HepG2 (cell line): ENCODE measurements at regions not wholly inside any gene's neighbourhood (a gene's known extent, or its start where the extent isn't known, plus 50 kb on each side); places are given as distances from the start of the nearest gene placed in this dataset.

ENCODE experiments used
- ATAC-seq: fragments of 200-7000 bp; cut with Tn5 transposase; 3 replicates; pipeline ENCODE4 v1.9.1; 2020; ENCODE audit warnings: mild to moderate bottlenecking, moderate library complexity
- BruUV-seq: library from RNA; stranded (reverse); fragments of 400-500 nt; replicated peaks from 2 replicates; lab custom pipeline; 2021; lab: Mats Ljungman, UMichigan
- CTCF ChIA-PET: fragments of 300-600 bp; formaldehyde crosslinking; extraction: SDS; loops from one replicate; lab custom pipeline; 2021; ENCODE audit warnings: low total read pairs, inconsistent platforms, low intra/inter-chr PET ratio; lab: Yijun Ruan, JAX
- POLR2A ChIA-PET: fragments of 350-600 bp; sonication (Branson Sonifier 250); formaldehyde crosslinking; loops from one replicate; lab custom pipeline; 2020; ENCODE audit warnings: antibody characterized with exemption, inconsistent platforms; lab: Yijun Ruan, JAX
- DNase-seq: peaks from one replicate; pipeline ENCODE4 v3.0.0-alpha.2; 2015; ENCODE audit warnings: low spot score
- FAIRE-seq: peaks from 3 replicates; lab custom pipeline; 2011; peaks lifted over from hg19 to GRCh38; lab: Jason Lieb, UNC
- H2AFZ ChIP-seq: one replicate; pipeline ENCODE4 v1.6.1; 2011; ENCODE audit warnings: low read length, inconsistent platforms
- H3K27ac ChIP-seq: fragments of 300-600 bp; 3 replicates; pipeline ENCODE4 v1.8.0; 2011; ENCODE audit warnings: mixed run types, mild to moderate bottlenecking, mixed read lengths, low read length, inconsistent platforms; ENCODE audit not compliant: insufficient read depth; ENCODE audit errors: extremely low read length
- H3K27me3 ChIP-seq, 2 experiments: fragments of 200-600 bp in 1 of 2; 2 replicates in 1 of 2; 3 replicates in 1 of 2; pipeline versions ENCODE4 v1.6.0 to v1.8.0; 2011; ENCODE audit warnings: low read length in 2 of 2, mild to moderate bottlenecking in 2 of 2, moderate library complexity in 2 of 2, inconsistent platforms in 1 of 2; ENCODE audit not compliant: insufficient read depth in 2 of 2, control insufficient read depth in 1 of 2
- H3K36me3 ChIP-seq, 2 experiments: fragments of 200-600 bp in 1 of 2; replicated peaks in 1 of 2; 2 replicates in 1 of 2; 3 replicates in 1 of 2; pipeline versions ENCODE4 v1.5.1 to v1.8.0; 2011; ENCODE audit warnings: low read length in 2 of 2, inconsistent platforms in 1 of 2; ENCODE audit not compliant: insufficient read depth in 2 of 2, control insufficient read depth in 1 of 2
- H3K4me1 ChIP-seq: 2 replicates; pipeline ENCODE4 v1.5.1; 2012; ENCODE audit warnings: low read length, inconsistent platforms; ENCODE audit not compliant: insufficient read depth
- H3K4me2 ChIP-seq: 2 replicates; pipeline ENCODE4 v1.6.0; 2011; ENCODE audit warnings: low read depth, low read length, inconsistent platforms
- H3K4me3 ChIP-seq, 3 experiments: fragments of 200-600 bp in 1 of 3; sonication (generic), shearing (Covaris generic) in 1 of 3; replicated peaks in 1 of 3; 2 replicates each; pipeline ENCODE4 v1.5.1; 2011 to 2016; ENCODE audit warnings: low read length in 3 of 3, inconsistent platforms in 2 of 3, low read depth in 2 of 3, mild to moderate bottlenecking in 2 of 3, control low read depth in 1 of 3, mixed read lengths in 1 of 3; ENCODE audit not compliant: insufficient read depth in 1 of 3
- H3K79me2 ChIP-seq: one replicate; pipeline ENCODE4 v1.6.1; 2011; ENCODE audit warnings: low read length, inconsistent platforms; ENCODE audit not compliant: insufficient read depth
- H3K9ac ChIP-seq: 2 replicates; pipeline ENCODE4 v1.6.0; 2011; ENCODE audit warnings: mild to moderate bottlenecking, low read depth, low read length, inconsistent platforms; ENCODE audit not compliant: insufficient read depth
- H3K9me3 ChIP-seq: 2 replicates; pipeline ENCODE4 v1.5.1; 2012; ENCODE audit warnings: mild to moderate bottlenecking, low read length
- H4K20me1 ChIP-seq: 2 replicates; pipeline ENCODE4 v1.6.0; 2011; ENCODE audit warnings: inconsistent platforms, mild to moderate bottlenecking, low read length, moderate library complexity; ENCODE audit not compliant: insufficient read depth
- ATF7 ChIP-seq, 2 experiments: fragments of 450-650 bp in 1 of 2; sonication (generic) in 1 of 2; formaldehyde crosslinking in 1 of 2; IDR thresholded peaks; 2 replicates each; pipeline versions ENCODE4 v1.4.0 to v1.6.1; 2016 to 2020; ENCODE audit warnings: antibody characterized with exemption in 1 of 2, mild to moderate bottlenecking in 1 of 2, missing genetic modification reagents in 1 of 2
- CEBPB ChIP-seq: IDR thresholded peaks from 2 replicates; pipeline ENCODE4 v1.6.1; 2011; ENCODE audit warnings: low read depth, low read length, improper control_type of control experiment, borderline replicate concordance
- ELF3 ChIP-seq: IDR thresholded peaks from 2 replicates; pipeline ENCODE4 v1.6.1; 2016; ENCODE audit warnings: missing genetic modification reagents, missing compliant biosample characterization
- KLF12 ChIP-seq: sonication (generic); formaldehyde crosslinking; IDR thresholded peaks from 2 replicates; pipeline ENCODE4 v1.4.0; 2020; ENCODE audit warnings: missing genetic modification reagents, borderline replicate concordance
- MED13 ChIP-seq: sonication (generic); formaldehyde crosslinking; IDR thresholded peaks from 2 replicates; pipeline ENCODE4 v1.5.0; 2020; ENCODE audit warnings: missing genetic modification reagents
- NFIC ChIP-seq: IDR thresholded peaks from 2 replicates; pipeline ENCODE4 v1.6.1; 2012; ENCODE audit warnings: mild to moderate bottlenecking, low read length, inconsistent platforms
- NR2F1 ChIP-seq, 2 experiments: fragments of 450-650 bp in 1 of 2; formaldehyde crosslinking in 1 of 2; IDR thresholded peaks; 2 replicates each; pipeline versions ENCODE4 v1.5.0 to v1.6.1; 2016 to 2020; ENCODE audit warnings: mild to moderate bottlenecking in 1 of 2, missing compliant biosample characterization in 1 of 2, missing genetic modification reagents in 1 of 2, moderate library complexity in 1 of 2
- SMYD3 ChIP-seq: sonication (generic); formaldehyde crosslinking; IDR thresholded peaks from 2 replicates; pipeline ENCODE4 v1.8.1; 2023; ENCODE audit warnings: mild to moderate bottlenecking, missing genetic modification reagents
- SOX13 ChIP-seq, 3 experiments: fragments of 450-650 bp in 1 of 3; sonication (generic) in 1 of 3; formaldehyde crosslinking in 1 of 3; IDR thresholded peaks in 2 of 3; conservative IDR thresholded peaks in 1 of 3; 2 replicates each; pipeline versions ENCODE4 v1.5.0 to v1.6.1; 2016 to 2020; ENCODE audit warnings: antibody characterized with exemption in 1 of 3, mild to moderate bottlenecking in 1 of 3, missing compliant biosample characterization in 1 of 3, missing genetic modification reagents in 1 of 3, moderate library complexity in 1 of 3
- SOX6 ChIP-seq, 2 experiments: fragments of 450-650 bp in 1 of 2; sonication (generic) in 1 of 2; formaldehyde crosslinking in 1 of 2; IDR thresholded peaks; 2 replicates each; pipeline versions ENCODE4 v1.4.0 to v1.6.1; 2017 to 2020; ENCODE audit warnings: antibody characterized with exemption in 1 of 2, mild to moderate bottlenecking in 1 of 2, missing genetic modification reagents in 1 of 2
- TFDP1 ChIP-seq: IDR thresholded peaks from 2 replicates; pipeline ENCODE4 v1.6.1; 2016; ENCODE audit warnings: missing compliant biosample characterization, missing genetic modification reagents, borderline replicate concordance
- ZBTB34 ChIP-seq: sonication (generic); formaldehyde crosslinking; IDR thresholded peaks from 2 replicates; pipeline ENCODE4 v1.8.0; 2022; ENCODE audit warnings: mild to moderate bottlenecking, missing genetic modification reagents
- ZNF460 ChIP-seq: sonication (generic); formaldehyde crosslinking; IDR thresholded peaks from 2 replicates; pipeline ENCODE4 v1.5.1; 2020; ENCODE audit warnings: missing genetic modification reagents, mild to moderate bottlenecking, borderline replicate concordance
- ZNF513 ChIP-seq: sonication (generic); formaldehyde crosslinking; conservative IDR thresholded peaks from 2 replicates; pipeline ENCODE4 v1.5.0; 2020; ENCODE audit warnings: missing genetic modification reagents
- ZNF563 ChIP-seq: sonication (generic); formaldehyde crosslinking; IDR thresholded peaks from 2 replicates; pipeline ENCODE4 v1.8.0; 2022; ENCODE audit warnings: mild to moderate bottlenecking, moderate library complexity, missing genetic modification reagents
- WGBS: methylation state at CpG from one replicate; pipeline ENCODE4 v1.1.6; 2017; ENCODE audit warnings: low lambda C conversion rate; 5-methylcytosine and 5-hydroxymethylcytosine counted together
- in situ Hi-C: cut with HindIII; loops from 2 replicates; pipeline ENCODE4 v1.10.0; 2017; ENCODE audit warnings: low pct_unique_long_range_greater_than_20kb; ENCODE audit not compliant: extremely low pct_ligation_motif_present
- intact Hi-C: fragments of 100-400 bp; cut with micrococcal nuclease; formaldehyde crosslinking; loops from one replicate; pipeline ENCODE4 v1.10.0; 2022; ENCODE audit not compliant: unreplicated experiment

- FAIRE-seq: no peak
- CTCF ChIA-PET: interaction anchor here (1.9 to 2.1 kb wide), 2 partner anchors 772 to 1391 kb away, joined by 6 to 9 read pairs; no protein-coding TSS in a partner anchor
- in situ Hi-C loops: loop anchor here (10.0 kb wide), 2 partner anchors 767 to 1387 kb away; no protein-coding TSS in a partner anchor
Measured at GRCh38 chr5:113678202-113678601, 164.7 kb downstream of the YTHDC2 start.

More at GRCh38 chr5:113678202-113678601, 164.7 kb downstream of the YTHDC2 start:
- H3K79me2 ChIP-seq: no peaks in the 10 kb centered on the region
- no peaks in the 10 kb centered on the region for H3K4me1 ChIP-seq
- no peak overlapping the region for H3K9ac ChIP-seq
- H2AFZ ChIP-seq: no peak overlapping the region
- intact Hi-C loops: loop anchor here (5.0 kb wide), 2 partner anchors 629 to 1574 kb away; no protein-coding TSS in a partner anchor
- 0 out of 2 replicates have a peak, but pooled peaks have one; percentile 8 for TF ChIP-seq CEBPB
- no peak for TF ChIP-seq ZNF563 (CRISPR knock-in tag)
- no peak for TF ChIP-seq TFDP1
- no peak for TF ChIP-seq SOX13 (IDR thresholded peaks at IDR 0.05)
- TF ChIP-seq SOX13 (CRISPR knock-in tag; conservative IDR thresholded peaks at IDR 0.05 in 1 of 2, IDR thresholded peaks at IDR 0.05 in 1 of 2): no peak
- no peak for TF ChIP-seq NR2F1 (CRISPR knock-in tag; IDR thresholded peaks at IDR 0.05)
- no peak for TF ChIP-seq MED13 (CRISPR knock-in tag)
- no peak for TF ChIP-seq ELF3 (CRISPR knock-in tag)
- no peak for TF ChIP-seq SMYD3 (CRISPR knock-in tag)
- no peak for TF ChIP-seq SOX6 (IDR thresholded peaks at IDR 0.05)
- TF ChIP-seq SOX6 (CRISPR knock-in tag; IDR thresholded peaks at IDR 0.05): no peak
- TF ChIP-seq KLF12: no peak
- peak; percentile 34; the same call in 1 of the 2 replicates for TF ChIP-seq ATF7 (IDR thresholded peaks at IDR 0.05)
- TF ChIP-seq ATF7 (CRISPR knock-in tag; IDR thresholded peaks at IDR 0.05): no peak
- TF ChIP-seq ZNF513 (CRISPR knock-in tag): no peak
- no peak for TF ChIP-seq ZBTB34 (CRISPR knock-in tag)
- no peak for TF ChIP-seq ZNF460 (CRISPR knock-in tag)
- TF ChIP-seq NFIC: no peak
- DNase-seq (no peak), ATAC-seq (no peak)
- no peaks in the 10 kb centered on the region for H3K36me3 ChIP-seq
- H3K4me2 ChIP-seq: no peak overlapping the region
- H3K27me3 ChIP-seq: no peaks in the 10 kb centered on the region
- POLR2A ChIA-PET: no interaction called here
- H3K9me3 ChIP-seq: peaks cover 18% of the 10 kb centered on the region
- BruUV-seq: no TSS peak
- H3K4me3 ChIP-seq: no peak overlapping the region
- 4% methylated on average over 1 of the region's 1 CpG for WGBS
- H4K20me1 ChIP-seq: no peaks in the 10 kb centered on the region
- H3K27ac ChIP-seq: no peak overlapping the region
